OCI-LY3 (cell line): ENCODE measurements at regions not wholly inside any gene's neighbourhood (a gene's known extent, or its start where the extent isn't known, plus 50 kb on each side); places are given as distances from the start of the nearest gene placed in this dataset.

ENCODE experiments used
- H2AFZ ChIP-seq: fragments of 200-600, 300-600 bp; shearing (Covaris generic); 2 replicates; pipeline ENCODE4 v1.6.0; 2014; ENCODE audit warnings: antibody characterized with exemption, low read depth, low read length
- H3K27ac ChIP-seq: fragments of 200-600, 300-600 bp; sonication (generic); 2 replicates; pipeline ENCODE4 v1.5.1; 2014; ENCODE audit warnings: mild to moderate bottlenecking, low read length, moderate library complexity, mixed read lengths
- H3K27me3 ChIP-seq: fragments of 200-600, 300-600 bp; sonication (generic); 2 replicates; pipeline ENCODE4 v1.6.1; 2014; ENCODE audit warnings: low read depth, low read length, mixed read lengths
- H3K36me3 ChIP-seq: fragments of 200-600, 300-600 bp; sonication (generic); replicated peaks from 2 replicates; pipeline ENCODE3; 2014; ENCODE audit warnings: low read depth, low read length, mixed read lengths
- H3K4me1 ChIP-seq: fragments of 300-600, 200-600 bp; sonication (generic); 2 replicates; pipeline ENCODE4 v1.6.1; 2014; ENCODE audit warnings: low read length, mixed read lengths
- H3K4me2 ChIP-seq: fragments of 200-600, 300-600 bp; sonication (generic); 2 replicates; pipeline ENCODE4 v1.6.1; 2014; ENCODE audit warnings: low read length, mixed read lengths
- H3K4me3 ChIP-seq: fragments of 300-600, 200-600 bp; sonication (generic); 2 replicates; pipeline ENCODE4 v1.5.1; 2014; ENCODE audit warnings: antibody characterized with exemption, mild to moderate bottlenecking, low read length, moderate library complexity
- H3K79me2 ChIP-seq: fragments of 300-600, 200-600 bp; shearing (Covaris generic); 2 replicates; pipeline ENCODE4 v1.6.1; 2014; ENCODE audit warnings: mild to moderate bottlenecking, low read length, mixed read lengths
- H3K9ac ChIP-seq: fragments of 300-600, 200-600 bp; shearing (Covaris generic); 2 replicates; pipeline ENCODE4 v1.6.0; 2014; ENCODE audit warnings: mild to moderate bottlenecking, low read length, moderate library complexity
- H3K9me3 ChIP-seq: fragments of 200-600, 300-600 bp; shearing (Covaris generic); 2 replicates; pipeline ENCODE4 v1.6.1; 2014; ENCODE audit warnings: low read length, mixed read lengths; ENCODE audit not compliant: insufficient read depth
- H4K20me1 ChIP-seq: fragments of 200-600, 300-600 bp; sonication (generic); 2 replicates; pipeline ENCODE4 v1.6.1; 2016; ENCODE audit warnings: low read length, mixed read lengths; ENCODE audit not compliant: insufficient read depth
- EZH2phosphoT487 ChIP-seq: fragments of 200-600 bp; shearing (Covaris generic); IDR thresholded peaks from 2 replicates; pipeline ENCODE4 v1.6.1; 2018; ENCODE audit warnings: antibody characterized with exemption, mixed run types, low read depth
- TF ChIP-seq, protein P1 (sequence below): fragments of 200-600, 300-600 bp; sonication (generic); IDR thresholded peaks from 2 replicates; pipeline ENCODE4 v1.5.1; 2014; ENCODE audit warnings: antibody characterized with exemption, low read length, low read depth

DNA sequence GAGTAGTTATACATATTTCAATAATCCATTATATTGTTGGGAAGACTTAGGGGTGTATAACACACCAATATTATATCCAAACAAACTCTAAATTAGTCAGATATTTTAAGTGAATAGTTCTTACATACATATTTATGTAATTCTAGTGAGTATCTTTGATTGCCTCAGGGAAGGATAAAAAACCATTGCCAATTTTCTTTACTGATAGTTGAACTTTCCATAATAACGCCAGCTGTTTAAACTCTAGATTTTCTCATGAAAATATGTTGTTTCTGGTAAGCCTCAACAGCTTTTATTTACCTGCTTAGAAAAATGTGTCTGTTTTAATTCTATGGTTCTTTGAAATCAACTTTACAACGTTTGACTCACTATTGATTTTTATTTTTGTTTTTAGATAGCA lies 959.6 kb upstream of the NOVA1 start:
- H3K4me3 ChIP-seq = no peak overlapping the region
- no peaks in the 10 kb centered on the region for H4K20me1 ChIP-seq
- no peak overlapping the region for H3K4me2 ChIP-seq

GRCh38 chr14:27559848-27560247 lies 962.0 kb upstream of the NOVA1 start:
- Histone ChIP-seq H3K27me3 (no peaks in the 10 kb centered on the region), H3K36me3 (no peaks in the 10 kb centered on the region), H3K27ac (no peak overlapping the region), H3K79me2 (no peaks in the 10 kb centered on the region), H3K4me2 (no peak overlapping the region), H3K9me3 (no peaks in the 10 kb centered on the region), H3K4me1 (no peaks in the 10 kb centered on the region), H3K9ac (no peak overlapping the region), H3K4me3 (no peak overlapping the region), H2AFZ (no peak overlapping the region), H4K20me1 (no peaks in the 10 kb centered on the region)
- no peak for TF ChIP-seq EZH2phosphoT487
- TF ChIP-seq, protein P1, sequence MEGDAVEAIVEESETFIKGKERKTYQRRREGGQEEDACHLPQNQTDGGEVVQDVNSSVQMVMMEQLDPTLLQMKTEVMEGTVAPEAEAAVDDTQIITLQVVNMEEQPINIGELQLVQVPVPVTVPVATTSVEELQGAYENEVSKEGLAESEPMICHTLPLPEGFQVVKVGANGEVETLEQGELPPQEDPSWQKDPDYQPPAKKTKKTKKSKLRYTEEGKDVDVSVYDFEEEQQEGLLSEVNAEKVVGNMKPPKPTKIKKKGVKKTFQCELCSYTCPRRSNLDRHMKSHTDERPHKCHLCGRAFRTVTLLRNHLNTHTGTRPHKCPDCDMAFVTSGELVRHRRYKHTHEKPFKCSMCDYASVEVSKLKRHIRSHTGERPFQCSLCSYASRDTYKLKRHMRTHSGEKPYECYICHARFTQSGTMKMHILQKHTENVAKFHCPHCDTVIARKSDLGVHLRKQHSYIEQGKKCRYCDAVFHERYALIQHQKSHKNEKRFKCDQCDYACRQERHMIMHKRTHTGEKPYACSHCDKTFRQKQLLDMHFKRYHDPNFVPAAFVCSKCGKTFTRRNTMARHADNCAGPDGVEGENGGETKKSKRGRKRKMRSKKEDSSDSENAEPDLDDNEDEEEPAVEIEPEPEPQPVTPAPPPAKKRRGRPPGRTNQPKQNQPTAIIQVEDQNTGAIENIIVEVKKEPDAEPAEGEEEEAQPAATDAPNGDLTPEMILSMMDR = no peak

More for the DNA sequence above, 959.6 kb upstream of the NOVA1 start:
- H2AFZ ChIP-seq = no peak overlapping the region
- no peaks in the 10 kb centered on the region for H3K36me3 ChIP-seq
- TF ChIP-seq, protein P1 = no peak
- TF ChIP-seq EZH2phosphoT487 = no peak
- H3K27me3 ChIP-seq = no peaks in the 10 kb centered on the region
- no peaks in the 10 kb centered on the region for H3K4me1 ChIP-seq
- H3K9me3 ChIP-seq = no peaks in the 10 kb centered on the region
- H3K9ac ChIP-seq = no peak overlapping the region
- no peak overlapping the region for H3K27ac ChIP-seq
- no peaks in the 10 kb centered on the region for H3K79me2 ChIP-seq

DNA sequence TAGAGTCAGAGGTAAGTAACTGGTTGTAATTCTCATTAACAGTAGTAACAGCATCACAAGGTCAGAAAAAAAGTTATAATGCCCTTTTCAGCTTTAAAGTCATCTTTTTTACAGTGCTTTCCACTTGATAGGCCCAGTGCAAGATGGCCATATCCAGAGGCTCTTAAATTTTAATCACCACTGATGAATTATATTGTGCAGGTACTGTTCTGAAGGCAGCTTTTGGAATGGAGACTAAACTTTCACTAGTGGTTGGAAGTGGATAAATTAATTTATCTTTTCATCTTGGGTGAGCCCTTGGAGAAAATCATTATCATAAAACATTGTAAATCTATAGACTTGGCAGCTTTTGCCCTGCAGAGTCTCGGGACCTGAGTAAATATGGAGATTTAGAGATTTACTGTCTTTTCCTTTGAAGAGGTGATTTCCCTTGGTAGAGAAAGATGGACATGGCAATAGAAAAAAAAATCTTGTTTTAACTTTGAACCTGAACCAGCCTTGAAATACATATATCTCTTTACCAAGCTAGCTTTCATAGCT lies 969.1 kb upstream of the NOVA1 start:
- no peaks in the 10 kb centered on the region for H4K20me1 ChIP-seq
- no peak overlapping the region for H3K9ac ChIP-seq
- H3K27me3 ChIP-seq = no peaks in the 10 kb centered on the region
- H3K27ac ChIP-seq = no peak overlapping the region
- no peak for TF ChIP-seq EZH2phosphoT487
- TF ChIP-seq, protein P1 = no peak
- no peaks in the 10 kb centered on the region for H3K79me2 ChIP-seq
- H3K36me3 ChIP-seq = no peaks in the 10 kb centered on the region
- H3K4me2 ChIP-seq = no peak overlapping the region
- H3K4me3 ChIP-seq = no peak overlapping the region
- no peaks in the 10 kb centered on the region for H3K9me3 ChIP-seq
- no peaks in the 10 kb centered on the region for H3K4me1 ChIP-seq
- H2AFZ ChIP-seq = no peak overlapping the region

DNA sequence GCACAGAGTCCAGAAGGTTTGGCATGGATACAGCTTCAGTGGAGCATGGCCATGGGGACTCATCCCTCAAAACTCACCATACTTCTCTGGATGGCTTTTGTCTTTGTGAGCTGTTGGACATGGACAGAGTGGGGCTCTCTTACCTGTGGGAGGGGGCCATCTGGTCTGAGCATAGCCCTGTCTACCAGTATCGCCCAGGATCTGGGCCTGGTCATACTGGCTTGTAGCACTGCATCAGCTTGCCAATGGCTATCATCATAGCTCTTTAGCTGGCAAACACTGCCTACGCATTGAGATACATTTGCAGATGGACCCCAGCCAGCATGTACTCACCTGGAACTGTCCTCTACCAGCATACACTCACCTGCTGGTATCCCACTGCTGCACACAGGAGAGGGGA lies 975.2 kb upstream of the NOVA1 start:
- no peak overlapping the region for H2AFZ ChIP-seq
- H4K20me1 ChIP-seq = no peaks in the 10 kb centered on the region
- no peak overlapping the region for H3K9ac ChIP-seq
- H3K9me3 ChIP-seq = no peaks in the 10 kb centered on the region
- no peaks in the 10 kb centered on the region for H3K36me3 ChIP-seq
- H3K79me2 ChIP-seq = no peaks in the 10 kb centered on the region
- TF ChIP-seq, protein P1 = no peak
- no peak for TF ChIP-seq EZH2phosphoT487
- H3K27me3 ChIP-seq = no peaks in the 10 kb centered on the region
- no peaks in the 10 kb centered on the region for H3K4me1 ChIP-seq
- H3K4me2 ChIP-seq = no peak overlapping the region
- no peak overlapping the region for H3K4me3 ChIP-seq
- H3K27ac ChIP-seq = no peak overlapping the region
